ENCODE measurements at regions not wholly inside any gene's neighbourhood (a gene's known extent, or its start where the extent isn't known, plus 50 kb on each side); places are given as distances from the start of the nearest gene placed in this dataset.

DNA sequence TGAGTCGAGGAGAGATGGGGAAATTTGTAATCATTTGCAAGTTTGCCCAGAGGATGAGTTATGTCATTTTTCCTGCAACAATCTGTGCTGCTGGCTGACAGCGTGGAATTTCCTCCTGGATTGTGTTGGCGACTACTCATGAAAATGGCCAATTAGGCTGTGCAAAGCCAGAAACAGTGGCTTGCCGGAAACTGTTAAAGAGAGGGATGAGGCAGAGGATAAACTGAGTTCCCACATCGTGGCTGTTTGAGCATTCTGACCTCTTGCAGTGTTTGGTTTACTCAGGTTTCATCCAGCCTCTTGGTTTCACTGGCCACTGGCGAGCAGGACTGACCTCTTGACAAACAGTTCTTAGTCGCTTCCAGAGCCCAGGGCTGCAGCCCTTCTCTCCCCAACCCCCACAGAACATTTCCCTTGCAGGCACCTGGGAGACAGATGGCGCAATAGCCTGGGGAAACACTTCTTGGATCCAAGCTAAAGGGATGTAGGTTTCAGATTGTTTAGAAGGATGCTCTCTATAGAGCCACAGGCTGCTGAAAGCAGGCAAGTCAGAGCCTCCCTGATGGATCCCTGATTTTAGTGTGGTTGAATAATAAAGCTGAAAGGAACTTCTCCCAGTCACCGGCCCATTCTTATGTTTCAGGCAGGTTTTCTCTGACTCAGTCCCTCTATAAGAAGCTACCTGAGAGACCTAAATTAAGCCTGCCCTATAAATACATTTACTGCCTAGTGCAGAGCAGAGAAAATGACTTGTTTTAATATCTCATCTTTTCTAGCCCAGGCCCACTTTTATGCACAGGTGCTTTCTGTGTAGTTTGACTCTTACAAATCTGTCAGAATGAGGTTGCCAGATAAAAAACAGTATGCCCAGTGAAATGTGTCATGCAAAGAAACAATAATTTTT lies 92.8 kb upstream of the UBE2E1 start:
- TF ChIP-seq CTCF (IDR thresholded peaks at IDR 0.05; ENCODE audit: insufficient read depth, low read depth, low read length) (peak; percentile 10), EZH2 (IDR thresholded peaks at IDR 0.05; ENCODE audit: insufficient read depth, low read length) (no peak)
